RWPE1 (cell line): ENCODE measurements at regions not wholly inside any gene's neighbourhood (a gene's known extent, or its start where the extent isn't known, plus 50 kb on each side); places are given as distances from the start of the nearest gene placed in this dataset.

Source experiments
- CTCF ChIA-PET: fragments of 350-600 bp; sonication (Branson Sonifier 250); formaldehyde crosslinking; extraction: SDS; loops from one replicate; lab custom pipeline; 2021; lab: Yijun Ruan, JAX
- POLR2A ChIA-PET: fragments of 400-600 bp; formaldehyde crosslinking; extraction: SDS; loops from one replicate; lab custom pipeline; 2020; ENCODE audit warnings: antibody characterized with exemption; ENCODE audit not compliant: low non-redundant PET; lab: Yijun Ruan, JAX
- DNase-seq: peaks from one replicate; pipeline ENCODE4 v3.0.0; 2012; ENCODE audit warnings: low spot score
- H3K27ac ChIP-seq: fragments of 450-650 bp; 2 replicates; pipeline ENCODE4 v1.5.1; 2017
- CTCF ChIP-seq: fragments of 450-650 bp; conservative IDR thresholded peaks from 2 replicates; pipeline ENCODE4 v1.5.1; 2017; ENCODE audit warnings: low read depth, mild to moderate bottlenecking

- DNase-seq: no peak
- ChIA-PET POLR2A (no interaction called here), CTCF (no interaction called here)
- no peak overlapping the region for H3K27ac ChIP-seq
- no peak for TF ChIP-seq CTCF
Measured at GRCh38 chr13:111536075-111536642, 215.7 kb downstream of the TEX29 start.

- POLR2A ChIA-PET: no interaction called here
- no peak for TF ChIP-seq CTCF
- CTCF ChIA-PET: no interaction called here
- no peak for DNase-seq
- H3K27ac ChIP-seq: no peak overlapping the region
Measured at GRCh38 chr13:111537115-111537728, 216.8 kb downstream of the TEX29 start.

- POLR2A ChIA-PET: no interaction called here
- H3K27ac ChIP-seq: no peak overlapping the region
- DNase-seq: no peak
- CTCF ChIA-PET: interaction anchor here (0.6 kb wide), 1 partner anchor 842 kb away, joined by 4 read pairs; no protein-coding TSS in a partner anchor
- no peak for TF ChIP-seq CTCF
Measured at GRCh38 chr13:111537843-111538499, 217.5 kb downstream of the TEX29 start.

DNA sequence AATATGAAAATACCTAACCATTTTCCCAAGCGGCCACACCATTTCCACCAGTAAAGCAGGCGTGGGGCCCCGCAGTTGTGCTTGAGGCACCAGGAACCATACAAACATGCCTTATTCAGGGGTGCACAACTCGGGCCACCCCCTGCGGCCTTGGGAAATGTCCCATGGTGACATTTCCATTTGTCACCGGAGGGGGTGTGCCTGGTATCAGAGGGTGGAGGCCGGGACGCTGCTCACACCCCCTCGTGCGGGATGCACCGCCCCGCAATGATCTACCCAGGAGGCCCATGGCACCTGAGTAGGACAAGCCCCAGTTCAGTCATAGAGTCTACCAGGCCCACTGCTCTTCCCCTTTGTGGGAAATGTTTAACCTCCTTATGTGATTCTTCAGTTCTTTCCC, 218.8 kb downstream of the TEX29 start:
- TF ChIP-seq CTCF: no peak
- POLR2A ChIA-PET: no interaction called here
- no peak overlapping the region for H3K27ac ChIP-seq
- CTCF ChIA-PET: no interaction called here
- no peak for DNase-seq

GRCh38 chr13:111539791-111540446, 219.5 kb downstream of the TEX29 start:
- DNase-seq: no peak
- no peak for TF ChIP-seq CTCF
- ChIA-PET POLR2A (no interaction called here), CTCF (no interaction called here)
- H3K27ac ChIP-seq: no peak overlapping the region

DNA sequence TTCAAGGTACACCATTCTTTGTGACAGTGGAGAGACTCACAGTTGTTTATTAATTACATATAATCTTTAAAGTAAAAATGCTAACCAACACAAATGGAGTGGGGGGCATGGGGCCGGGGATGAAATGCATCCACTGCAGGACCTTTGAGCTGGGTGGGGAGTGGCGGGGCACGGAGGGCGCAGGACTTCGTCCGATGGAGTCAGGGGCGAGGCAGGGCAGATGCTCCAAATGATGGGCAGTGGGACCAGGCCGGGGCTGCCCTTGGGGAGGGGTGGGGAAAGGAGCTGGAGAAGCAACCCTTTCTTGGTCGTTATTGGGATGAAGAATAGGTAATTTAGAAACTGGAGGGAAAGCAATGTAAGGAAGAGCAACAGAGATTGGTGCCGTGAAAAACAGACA, 220.0 kb downstream of the TEX29 start:
- no peak for DNase-seq
- H3K27ac ChIP-seq: no peak overlapping the region
- POLR2A ChIA-PET: no interaction called here
- no peak for TF ChIP-seq CTCF
- CTCF ChIA-PET: no interaction called here
